ENCODE measurements at regions not wholly inside any gene's neighbourhood (a gene's known extent, or its start where the extent isn't known, plus 50 kb on each side); places are given as distances from the start of the nearest gene placed in this dataset.

DNA sequence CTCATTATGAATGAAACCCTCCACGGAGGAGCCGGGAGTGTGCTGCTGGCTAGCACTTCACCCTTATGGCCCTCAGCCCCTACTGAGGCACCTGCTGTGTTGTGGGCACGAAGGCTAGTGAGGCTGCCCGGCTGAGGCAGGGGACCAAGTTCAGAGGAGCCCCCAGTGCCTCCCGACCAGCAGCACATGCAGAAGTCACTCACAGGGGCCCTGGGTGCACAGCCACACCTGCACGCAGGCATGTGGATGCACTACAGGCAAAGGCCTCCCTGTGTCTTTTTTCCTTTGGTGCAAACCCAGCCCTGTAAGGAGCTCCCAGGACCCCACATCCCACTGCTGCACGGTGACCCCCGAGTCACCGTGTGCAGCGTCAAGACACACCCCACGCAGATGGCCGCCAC is 261.5 kb downstream of the BRD1 start:
- TF ChIP-seq GABPA (IDR thresholded peaks at IDR 0.05; ENCODE audit: low read depth) (no peak), SPI1 (IDR thresholded peaks at IDR 0.05; ENCODE audit: borderline replicate concordance, low read depth) (no peak), POLR2AphosphoS5 (IDR thresholded peaks at IDR 0.05; ENCODE audit: low read depth) (no peak)
- TF ChIP-seq, protein P1, sequence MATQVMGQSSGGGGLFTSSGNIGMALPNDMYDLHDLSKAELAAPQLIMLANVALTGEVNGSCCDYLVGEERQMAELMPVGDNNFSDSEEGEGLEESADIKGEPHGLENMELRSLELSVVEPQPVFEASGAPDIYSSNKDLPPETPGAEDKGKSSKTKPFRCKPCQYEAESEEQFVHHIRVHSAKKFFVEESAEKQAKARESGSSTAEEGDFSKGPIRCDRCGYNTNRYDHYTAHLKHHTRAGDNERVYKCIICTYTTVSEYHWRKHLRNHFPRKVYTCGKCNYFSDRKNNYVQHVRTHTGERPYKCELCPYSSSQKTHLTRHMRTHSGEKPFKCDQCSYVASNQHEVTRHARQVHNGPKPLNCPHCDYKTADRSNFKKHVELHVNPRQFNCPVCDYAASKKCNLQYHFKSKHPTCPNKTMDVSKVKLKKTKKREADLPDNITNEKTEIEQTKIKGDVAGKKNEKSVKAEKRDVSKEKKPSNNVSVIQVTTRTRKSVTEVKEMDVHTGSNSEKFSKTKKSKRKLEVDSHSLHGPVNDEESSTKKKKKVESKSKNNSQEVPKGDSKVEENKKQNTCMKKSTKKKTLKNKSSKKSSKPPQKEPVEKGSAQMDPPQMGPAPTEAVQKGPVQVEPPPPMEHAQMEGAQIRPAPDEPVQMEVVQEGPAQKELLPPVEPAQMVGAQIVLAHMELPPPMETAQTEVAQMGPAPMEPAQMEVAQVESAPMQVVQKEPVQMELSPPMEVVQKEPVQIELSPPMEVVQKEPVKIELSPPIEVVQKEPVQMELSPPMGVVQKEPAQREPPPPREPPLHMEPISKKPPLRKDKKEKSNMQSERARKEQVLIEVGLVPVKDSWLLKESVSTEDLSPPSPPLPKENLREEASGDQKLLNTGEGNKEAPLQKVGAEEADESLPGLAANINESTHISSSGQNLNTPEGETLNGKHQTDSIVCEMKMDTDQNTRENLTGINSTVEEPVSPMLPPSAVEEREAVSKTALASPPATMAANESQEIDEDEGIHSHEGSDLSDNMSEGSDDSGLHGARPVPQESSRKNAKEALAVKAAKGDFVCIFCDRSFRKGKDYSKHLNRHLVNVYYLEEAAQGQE (IDR thresholded peaks at IDR 0.05; ENCODE audit: insufficient replicate concordance, low read depth): no peak
- TF ChIP-seq, protein P2, sequence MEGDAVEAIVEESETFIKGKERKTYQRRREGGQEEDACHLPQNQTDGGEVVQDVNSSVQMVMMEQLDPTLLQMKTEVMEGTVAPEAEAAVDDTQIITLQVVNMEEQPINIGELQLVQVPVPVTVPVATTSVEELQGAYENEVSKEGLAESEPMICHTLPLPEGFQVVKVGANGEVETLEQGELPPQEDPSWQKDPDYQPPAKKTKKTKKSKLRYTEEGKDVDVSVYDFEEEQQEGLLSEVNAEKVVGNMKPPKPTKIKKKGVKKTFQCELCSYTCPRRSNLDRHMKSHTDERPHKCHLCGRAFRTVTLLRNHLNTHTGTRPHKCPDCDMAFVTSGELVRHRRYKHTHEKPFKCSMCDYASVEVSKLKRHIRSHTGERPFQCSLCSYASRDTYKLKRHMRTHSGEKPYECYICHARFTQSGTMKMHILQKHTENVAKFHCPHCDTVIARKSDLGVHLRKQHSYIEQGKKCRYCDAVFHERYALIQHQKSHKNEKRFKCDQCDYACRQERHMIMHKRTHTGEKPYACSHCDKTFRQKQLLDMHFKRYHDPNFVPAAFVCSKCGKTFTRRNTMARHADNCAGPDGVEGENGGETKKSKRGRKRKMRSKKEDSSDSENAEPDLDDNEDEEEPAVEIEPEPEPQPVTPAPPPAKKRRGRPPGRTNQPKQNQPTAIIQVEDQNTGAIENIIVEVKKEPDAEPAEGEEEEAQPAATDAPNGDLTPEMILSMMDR (IDR thresholded peaks at IDR 0.05; ENCODE audit: insufficient read depth, low read length): no peak
- DNase-seq (ENCODE audit: low read depth in 1 of 2, low spot score in 1 of 2): no peak
- Histone ChIP-seq H3K27me3 (ENCODE audit: insufficient read depth, poor library complexity, severe bottlenecking) (no peaks in the 10 kb centered on the region), H3K4me3 (replicated peaks; ENCODE audit: insufficient read depth, low read length) (no peak overlapping the region), H3K27ac (replicated peaks) (no peak overlapping the region)

DNA sequence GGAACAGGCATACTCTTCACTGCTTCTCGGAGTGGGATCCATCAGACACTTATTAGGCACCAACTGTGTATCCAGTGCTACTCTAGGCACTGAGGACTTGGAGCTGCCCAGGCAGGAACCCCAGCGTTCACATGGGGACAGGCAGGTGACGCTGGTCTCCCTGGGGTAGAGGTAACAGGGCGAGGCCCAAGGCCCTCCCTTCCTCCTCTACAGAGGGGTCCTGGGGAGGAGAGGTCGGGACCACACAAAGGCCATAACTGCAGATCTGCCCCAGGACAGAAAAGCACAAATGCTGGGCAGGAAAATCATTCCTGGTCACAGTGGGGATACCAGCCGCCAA is 262.2 kb downstream of the BRD1 start:
- DNase-seq (ENCODE audit: low read depth in 1 of 2, low spot score in 1 of 2): no peak
- Histone ChIP-seq H3K27me3 (ENCODE audit: insufficient read depth, poor library complexity, severe bottlenecking) (no peaks in the 10 kb centered on the region), H3K4me3 (replicated peaks; ENCODE audit: insufficient read depth, low read length) (no peak overlapping the region), H3K27ac (replicated peaks) (no peak overlapping the region)
- no peak for TF ChIP-seq SPI1 (IDR thresholded peaks at IDR 0.05; ENCODE audit: borderline replicate concordance, low read depth)
- TF ChIP-seq, protein P2 (IDR thresholded peaks at IDR 0.05; ENCODE audit: insufficient read depth, low read length): no peak
- no peak for TF ChIP-seq POLR2AphosphoS5 (IDR thresholded peaks at IDR 0.05; ENCODE audit: low read depth)
- TF ChIP-seq GABPA (IDR thresholded peaks at IDR 0.05; ENCODE audit: low read depth): no peak
- TF ChIP-seq, protein P1 (IDR thresholded peaks at IDR 0.05; ENCODE audit: insufficient replicate concordance, low read depth): no peak

DNA sequence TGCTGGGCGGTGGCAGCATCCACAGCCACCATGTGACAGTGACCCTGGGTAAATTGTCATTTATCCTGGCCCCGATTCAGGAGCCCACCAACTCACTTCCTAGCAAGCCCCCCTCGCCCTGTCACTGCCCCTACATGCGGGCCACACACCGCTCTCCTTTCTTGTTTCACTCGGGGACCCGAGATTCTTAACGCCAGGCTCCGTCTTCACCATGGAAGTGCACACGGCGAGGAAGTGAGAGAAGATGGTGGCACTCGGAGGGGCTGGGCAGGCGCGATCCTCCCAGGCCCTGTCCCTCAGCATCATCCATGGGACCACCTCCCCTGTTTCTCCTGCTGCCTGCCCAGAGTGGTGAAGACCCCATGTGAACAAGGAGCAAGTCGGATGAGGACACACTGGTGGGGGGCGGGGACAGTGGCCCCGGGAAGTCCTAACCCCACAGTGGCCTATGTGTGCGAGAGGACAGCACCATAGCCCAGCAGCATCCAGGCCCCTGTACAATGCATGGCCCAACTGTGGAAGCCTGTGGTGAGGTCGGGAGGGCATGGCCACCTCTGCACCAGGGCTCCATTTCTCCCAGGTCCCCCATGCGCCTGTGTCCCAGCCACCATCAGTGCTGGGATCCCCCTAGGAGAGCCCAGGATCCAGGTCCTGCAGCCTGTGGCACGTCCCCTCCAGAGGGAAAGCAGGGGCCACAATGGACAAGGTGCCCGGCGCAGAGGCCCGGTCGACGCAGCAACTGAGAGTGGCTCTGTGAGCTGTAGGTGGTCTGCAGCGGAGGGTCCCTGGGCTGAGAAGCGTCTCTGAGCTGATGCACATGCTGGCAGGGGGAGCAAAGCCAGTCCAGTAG is 262.8 kb downstream of the BRD1 start:
- Histone ChIP-seq H3K27ac (replicated peaks) (no peak overlapping the region), H3K27me3 (ENCODE audit: insufficient read depth, poor library complexity, severe bottlenecking) (no peaks in the 10 kb centered on the region), H3K4me3 (replicated peaks; ENCODE audit: insufficient read depth, low read length) (no peak overlapping the region)
- TF ChIP-seq, protein P1 (IDR thresholded peaks at IDR 0.05; ENCODE audit: insufficient replicate concordance, low read depth): no peak
- no peak for TF ChIP-seq GABPA (IDR thresholded peaks at IDR 0.05; ENCODE audit: low read depth)
- TF ChIP-seq SPI1 (IDR thresholded peaks at IDR 0.05; ENCODE audit: borderline replicate concordance, low read depth): no peak
- TF ChIP-seq POLR2AphosphoS5 (IDR thresholded peaks at IDR 0.05; ENCODE audit: low read depth): no peak
- TF ChIP-seq, protein P2 (IDR thresholded peaks at IDR 0.05; ENCODE audit: insufficient read depth, low read length): no peak
- no peak for DNase-seq (ENCODE audit: low read depth in 1 of 2, low spot score in 1 of 2)

Measured in HL-60 (cell line).